ENCODE measurements at regions not wholly inside any gene's neighbourhood (a gene's known extent, or its start where the extent isn't known, plus 50 kb on each side); places are given as distances from the start of the nearest gene placed in this dataset.

DNA sequence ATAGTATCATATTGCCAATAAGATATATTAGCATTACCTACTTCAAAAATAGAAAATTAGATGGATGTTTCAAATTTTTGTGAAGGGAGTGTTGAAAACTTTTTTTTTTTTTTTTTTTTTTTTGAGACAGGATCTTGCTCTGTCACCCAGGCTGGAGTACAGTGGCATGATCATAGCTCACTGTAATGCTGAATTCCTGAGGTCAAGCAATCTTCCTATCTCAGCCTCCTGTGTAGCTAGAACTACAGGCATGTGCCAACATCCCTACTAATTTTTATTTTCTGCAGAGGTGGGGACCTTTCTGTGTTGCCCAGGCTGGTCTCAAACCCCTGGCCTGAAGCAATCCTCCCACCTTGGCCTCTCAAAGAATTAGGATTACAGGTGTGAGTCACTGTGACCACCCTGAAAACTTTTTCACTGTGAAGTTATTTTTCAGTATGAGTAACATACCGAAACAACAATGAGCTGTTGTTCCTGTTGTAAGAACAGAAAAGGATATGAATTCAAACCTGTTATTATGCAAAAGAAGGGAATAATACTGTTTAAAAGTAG is 266.9 kb downstream of the NEBL start (continued):
- TF ChIP-seq TAF1 (IDR thresholded peaks at IDR 0.05; ENCODE audit: low read depth, low read length) (no peak), YY1 (IDR thresholded peaks at IDR 0.05; ENCODE audit: low read depth, low read length) (no peak), NRF1 (IDR thresholded peaks at IDR 0.05; ENCODE audit: low read depth, low read length) (no peak)

Measured in H1 (cell line).